ENCODE measurements at regions not wholly inside any gene's neighbourhood (a gene's known extent, or its start where the extent isn't known, plus 50 kb on each side); places are given as distances from the start of the nearest gene placed in this dataset.

DNA sequence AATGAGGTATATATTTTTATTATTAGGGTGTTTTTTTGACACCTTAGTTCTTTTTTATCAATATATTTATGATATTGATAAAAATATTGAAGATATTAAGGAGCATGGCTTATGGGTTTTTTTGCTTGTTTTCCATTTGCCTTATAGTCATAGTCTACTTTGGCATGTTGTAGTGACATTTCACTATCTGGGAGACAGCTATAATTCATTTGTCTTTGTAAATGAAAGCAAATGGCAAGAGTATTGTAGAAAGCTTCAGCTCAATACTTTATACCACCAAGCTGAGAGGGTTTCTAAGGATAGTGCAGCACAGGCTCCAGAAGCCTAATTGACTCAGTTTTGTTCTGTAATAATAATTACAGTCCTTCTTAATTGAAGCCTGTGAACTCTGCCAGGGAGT is 1182.3 kb downstream of the EFNA5 start:
- TF ChIP-seq, protein P1, sequence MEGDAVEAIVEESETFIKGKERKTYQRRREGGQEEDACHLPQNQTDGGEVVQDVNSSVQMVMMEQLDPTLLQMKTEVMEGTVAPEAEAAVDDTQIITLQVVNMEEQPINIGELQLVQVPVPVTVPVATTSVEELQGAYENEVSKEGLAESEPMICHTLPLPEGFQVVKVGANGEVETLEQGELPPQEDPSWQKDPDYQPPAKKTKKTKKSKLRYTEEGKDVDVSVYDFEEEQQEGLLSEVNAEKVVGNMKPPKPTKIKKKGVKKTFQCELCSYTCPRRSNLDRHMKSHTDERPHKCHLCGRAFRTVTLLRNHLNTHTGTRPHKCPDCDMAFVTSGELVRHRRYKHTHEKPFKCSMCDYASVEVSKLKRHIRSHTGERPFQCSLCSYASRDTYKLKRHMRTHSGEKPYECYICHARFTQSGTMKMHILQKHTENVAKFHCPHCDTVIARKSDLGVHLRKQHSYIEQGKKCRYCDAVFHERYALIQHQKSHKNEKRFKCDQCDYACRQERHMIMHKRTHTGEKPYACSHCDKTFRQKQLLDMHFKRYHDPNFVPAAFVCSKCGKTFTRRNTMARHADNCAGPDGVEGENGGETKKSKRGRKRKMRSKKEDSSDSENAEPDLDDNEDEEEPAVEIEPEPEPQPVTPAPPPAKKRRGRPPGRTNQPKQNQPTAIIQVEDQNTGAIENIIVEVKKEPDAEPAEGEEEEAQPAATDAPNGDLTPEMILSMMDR (IDR thresholded peaks at IDR 0.05) = no peak
- ATAC-seq (no peak), DNase-seq (no peak)
- intact Hi-C loops (cut with DNase I) = no loop called here
- Histone ChIP-seq H3K27me3 (no peaks in the 10 kb centered on the region), H3K4me3 (no peak overlapping the region), H3K36me3 (no peaks in the 10 kb centered on the region), H3K4me1 (no peaks in the 10 kb centered on the region), H3K9me3 (no peaks in the 10 kb centered on the region), H3K27ac (no peak overlapping the region)

DNA sequence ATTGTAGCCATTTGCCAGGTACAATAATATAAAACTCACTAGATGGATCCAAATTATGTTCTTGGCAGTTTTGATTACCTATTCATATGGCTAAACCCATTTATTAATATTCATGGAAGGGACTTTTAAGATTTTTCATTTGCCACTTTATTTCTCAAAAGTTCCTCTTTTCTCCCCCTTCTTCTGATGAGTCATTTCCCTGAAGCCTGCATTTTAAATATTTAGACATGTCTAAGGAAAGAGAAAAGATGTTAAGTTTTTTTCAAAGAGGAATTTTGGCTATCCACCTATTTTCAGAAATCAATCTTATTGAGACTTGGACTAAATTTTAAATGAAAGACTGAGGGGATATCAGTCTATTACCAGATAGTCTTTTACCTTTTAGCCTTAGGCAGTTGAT is 1189.4 kb downstream of the EFNA5 start:
- intact Hi-C loops (cut with DNase I) = no loop called here
- Histone ChIP-seq H3K4me3 (no peak overlapping the region), H3K27me3 (no peaks in the 10 kb centered on the region), H3K36me3 (no peaks in the 10 kb centered on the region), H3K27ac (no peak overlapping the region), H3K4me1 (no peaks in the 10 kb centered on the region), H3K9me3 (no peaks in the 10 kb centered on the region)
- TF ChIP-seq, protein P1 (IDR thresholded peaks at IDR 0.05) = no peak
- ATAC-seq = no peak
- no peak for DNase-seq

DNA sequence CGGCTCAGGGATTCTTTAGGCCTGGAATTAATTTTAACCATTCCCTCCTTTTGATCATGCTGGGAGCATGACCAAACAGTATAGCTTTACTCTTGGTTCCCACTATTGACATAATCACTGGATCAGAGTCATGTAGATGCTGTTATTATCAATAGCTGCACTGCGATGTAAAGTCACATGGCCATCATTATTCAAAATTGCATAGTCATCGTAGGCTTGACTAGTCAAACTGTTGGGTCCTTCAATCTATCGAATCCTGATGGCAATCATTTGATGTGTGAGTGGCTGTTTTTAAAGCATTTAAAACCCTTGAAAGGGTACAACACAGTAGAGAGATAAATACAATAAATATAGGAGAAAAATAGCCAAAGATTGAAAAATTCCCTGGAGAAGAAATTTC is 1194.1 kb downstream of the EFNA5 start:
- TF ChIP-seq, protein P1 (IDR thresholded peaks at IDR 0.05) = no peak
- ATAC-seq (no peak), DNase-seq (no peak)
- Histone ChIP-seq H3K4me3 (no peak overlapping the region), H3K36me3 (no peaks in the 10 kb centered on the region), H3K27ac (no peak overlapping the region), H3K9me3 (no peaks in the 10 kb centered on the region), H3K4me1 (no peaks in the 10 kb centered on the region), H3K27me3 (no peaks in the 10 kb centered on the region)
- intact Hi-C loops (cut with DNase I) = no loop called here

DNA sequence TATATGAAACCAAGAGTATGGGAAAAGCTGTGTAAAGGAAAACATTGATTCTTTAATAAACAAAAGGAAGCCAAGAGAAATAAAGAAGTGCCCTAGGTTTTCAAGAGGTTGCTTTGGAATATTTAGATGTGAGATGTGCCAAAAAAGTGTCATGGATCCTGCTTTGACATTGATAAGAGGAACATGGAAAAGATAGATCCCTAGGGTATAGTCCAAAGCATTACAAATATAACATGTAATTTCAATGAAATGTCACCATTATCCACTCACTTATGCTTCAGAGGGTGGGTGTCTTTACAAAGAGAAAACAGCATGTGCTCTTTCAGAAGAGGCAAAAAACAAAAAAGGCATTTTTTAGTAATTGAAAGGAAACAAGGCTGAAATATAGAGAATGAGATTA is 1196.7 kb downstream of the EFNA5 start:
- no peaks in the 10 kb centered on the region for H3K27me3 ChIP-seq
- intact Hi-C loops (cut with DNase I) = no loop called here
- TF ChIP-seq, protein P1 (IDR thresholded peaks at IDR 0.05) = no peak
- DNase-seq = no peak
- H3K4me3 ChIP-seq = no peak overlapping the region
- no peak overlapping the region for H3K27ac ChIP-seq
- no peaks in the 10 kb centered on the region for H3K9me3 ChIP-seq
- H3K36me3 ChIP-seq = no peaks in the 10 kb centered on the region
- ATAC-seq = no peak
- H3K4me1 ChIP-seq = no peaks in the 10 kb centered on the region

DNA sequence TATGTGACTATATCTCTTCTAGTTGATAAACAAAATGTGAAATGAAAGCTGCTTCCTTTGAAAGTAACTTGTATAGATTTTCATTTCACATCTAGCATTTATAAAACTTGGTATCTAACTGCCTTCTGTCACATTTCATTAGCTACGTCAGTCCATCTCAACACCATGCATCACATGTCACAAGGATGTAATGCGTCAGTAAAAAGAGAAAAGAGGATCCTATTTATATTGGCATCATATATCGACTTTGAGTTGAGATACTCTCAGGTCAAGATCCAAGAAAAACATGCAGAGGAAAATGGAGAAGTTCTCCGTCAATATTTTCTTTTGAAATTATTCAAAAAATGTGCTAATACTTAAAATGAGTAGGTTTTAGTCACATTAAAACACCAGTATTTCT is 1211.2 kb downstream of the EFNA5 start:
- ATAC-seq (no peak), DNase-seq (no peak)
- Histone ChIP-seq H3K4me1 (no peaks in the 10 kb centered on the region), H3K27ac (no peak overlapping the region), H3K4me3 (no peak overlapping the region), H3K9me3 (no peaks in the 10 kb centered on the region), H3K36me3 (no peaks in the 10 kb centered on the region), H3K27me3 (no peaks in the 10 kb centered on the region)
- TF ChIP-seq, protein P1 (IDR thresholded peaks at IDR 0.05) = no peak
- intact Hi-C loops (cut with DNase I) = no loop called here

DNA sequence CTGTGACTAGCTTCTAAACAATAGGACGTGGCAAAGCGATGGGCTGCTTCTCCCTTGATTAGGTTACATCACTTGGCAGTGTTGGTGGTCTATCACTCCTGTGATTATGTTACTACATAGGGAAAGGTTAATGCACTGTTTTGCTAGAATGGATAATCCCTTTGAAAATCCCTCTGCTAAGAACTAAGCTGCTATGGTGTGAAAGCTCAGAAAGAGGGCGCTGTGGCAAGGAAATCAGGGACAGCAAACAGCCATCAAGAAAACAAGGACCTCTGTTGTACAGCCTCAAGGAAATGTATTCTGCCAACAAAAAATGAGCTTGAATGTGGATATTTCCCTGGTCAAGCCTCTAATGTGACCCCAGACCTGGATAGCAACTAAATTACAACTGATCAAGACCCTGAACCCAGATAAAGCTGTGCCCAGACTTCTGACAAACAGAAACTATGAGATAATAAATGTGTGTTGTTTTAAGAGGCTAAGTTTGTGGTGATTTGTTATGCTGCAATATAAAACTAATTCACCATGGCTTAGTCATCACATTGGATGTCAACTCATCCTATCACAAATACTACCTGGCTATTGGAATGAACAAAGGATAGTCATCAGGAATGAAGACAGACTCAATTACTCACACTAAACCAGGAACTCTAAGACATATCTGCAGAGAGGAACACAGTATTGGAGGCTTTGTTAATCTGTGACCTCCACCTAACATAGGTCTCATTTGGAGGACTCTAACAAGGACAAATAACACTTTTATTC is 1215.9 kb downstream of the EFNA5 start:
- ATAC-seq = peak; percentile 64
- H3K9me3 ChIP-seq = no peaks in the 10 kb centered on the region
- intact Hi-C loops (cut with DNase I) = no loop called here

More for the DNA sequence above, 1215.9 kb downstream of the EFNA5 start:
- TF ChIP-seq, protein P1 (IDR thresholded peaks at IDR 0.05) = peak; percentile 40
- H3K4me3 ChIP-seq = no peak overlapping the region
- no peaks in the 10 kb centered on the region for H3K4me1 ChIP-seq
- H3K27ac ChIP-seq = no peak overlapping the region
- no peak for DNase-seq
- no peaks in the 10 kb centered on the region for H3K27me3 ChIP-seq
- no peaks in the 10 kb centered on the region for H3K36me3 ChIP-seq
